ENCODE measurements at regions not wholly inside any gene's neighbourhood (a gene's known extent, or its start where the extent isn't known, plus 50 kb on each side); places are given as distances from the start of the nearest gene placed in this dataset.

DNA sequence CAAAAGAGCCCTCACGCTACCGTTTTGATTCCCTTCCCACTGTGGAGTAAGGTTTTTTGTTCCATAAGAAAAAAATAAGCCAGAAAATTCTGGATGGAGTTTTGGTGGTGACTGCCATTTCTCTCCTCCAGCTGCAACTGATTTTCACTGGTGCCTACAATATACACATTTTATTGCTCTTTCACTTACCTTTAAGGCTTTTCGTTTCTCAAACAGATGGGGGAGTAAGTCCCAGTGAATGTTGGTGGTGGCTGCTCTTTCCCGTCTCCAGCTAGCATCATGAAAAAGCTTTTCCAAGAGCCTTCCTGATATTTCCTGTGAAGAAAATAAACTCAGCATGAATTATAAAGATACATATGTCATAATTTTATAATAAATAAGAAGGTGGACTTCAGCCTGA is 932.5 kb upstream of the PIK3C3 start:
- H3K36me3 ChIP-seq: no peaks in the 10 kb centered on the region
- H3K27ac ChIP-seq: no peak overlapping the region
- H3K4me1 ChIP-seq (ENCODE audit: insufficient read depth): no peaks in the 10 kb centered on the region
- no peak for DNase-seq
- 32 to 39% (median 36%) methylated on average over 4 of the region's 4 CpGs for WGBS, 3 donors
- H3K4me3 ChIP-seq: no peak overlapping the region
- H3K27me3 ChIP-seq: no peaks in the 10 kb centered on the region
- no peaks in the 10 kb centered on the region for H3K9me3 ChIP-seq
- intact Hi-C loops (cut with DNase I): no loop called here
- TF ChIP-seq CTCF (IDR thresholded peaks at IDR 0.05): no peak

DNA sequence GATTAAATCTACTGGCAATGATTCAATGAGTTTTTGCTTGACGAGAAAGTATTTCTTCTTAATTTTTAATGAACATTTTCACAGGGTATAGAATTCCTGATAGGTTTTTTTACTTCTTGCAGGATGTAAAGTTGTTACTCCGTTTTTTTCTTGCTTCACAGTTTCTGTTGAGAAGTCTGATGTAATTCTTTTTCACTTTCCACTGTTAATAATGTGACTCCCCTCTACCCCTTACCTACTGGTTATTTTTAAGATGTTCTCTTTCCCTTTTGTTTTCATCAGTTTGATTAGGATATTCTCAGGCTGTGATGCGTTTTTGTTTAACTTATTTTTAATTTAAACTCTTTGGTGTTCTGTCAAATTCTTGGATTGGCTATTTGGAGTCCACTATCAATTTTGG is 933.9 kb upstream of the PIK3C3 start:
- Histone ChIP-seq H3K27ac (no peak overlapping the region), H3K4me3 (no peak overlapping the region), H3K9me3 (no peaks in the 10 kb centered on the region), H3K4me1 (ENCODE audit: insufficient read depth) (no peaks in the 10 kb centered on the region), H3K27me3 (no peaks in the 10 kb centered on the region), H3K36me3 (no peaks in the 10 kb centered on the region)
- 66 to 71% (median 71%) methylated on average over 3 of the region's 3 CpGs for WGBS, 3 donors
- intact Hi-C loops (cut with DNase I): no loop called here
- TF ChIP-seq CTCF (IDR thresholded peaks at IDR 0.05) (no peak), POLR2A (IDR thresholded peaks at IDR 0.05) (no peak), EP300 (IDR thresholded peaks at IDR 0.05) (no peak)
- no peak for DNase-seq

GRCh38 chr18:41012194-41012593 is 942.8 kb upstream of the PIK3C3 start:
- no peaks in the 10 kb centered on the region for H3K27me3 ChIP-seq
- no peaks in the 10 kb centered on the region for H3K36me3 ChIP-seq
- WGBS, 3 donors: 69 to 85% (median 72%) methylated on average over 1 of the region's 1 CpG
- H3K9me3 ChIP-seq: no peaks in the 10 kb centered on the region
- no peaks in the 10 kb centered on the region for H3K4me1 ChIP-seq (ENCODE audit: insufficient read depth)
- intact Hi-C loops (cut with DNase I): no loop called here
- TF ChIP-seq CTCF (IDR thresholded peaks at IDR 0.05): no peak
- no peak for TF ChIP-seq EP300 (IDR thresholded peaks at IDR 0.05)
- no peak for TF ChIP-seq POLR2A (IDR thresholded peaks at IDR 0.05)
- no peak overlapping the region for H3K4me3 ChIP-seq
- no peak overlapping the region for H3K27ac ChIP-seq
- no peak for DNase-seq

DNA sequence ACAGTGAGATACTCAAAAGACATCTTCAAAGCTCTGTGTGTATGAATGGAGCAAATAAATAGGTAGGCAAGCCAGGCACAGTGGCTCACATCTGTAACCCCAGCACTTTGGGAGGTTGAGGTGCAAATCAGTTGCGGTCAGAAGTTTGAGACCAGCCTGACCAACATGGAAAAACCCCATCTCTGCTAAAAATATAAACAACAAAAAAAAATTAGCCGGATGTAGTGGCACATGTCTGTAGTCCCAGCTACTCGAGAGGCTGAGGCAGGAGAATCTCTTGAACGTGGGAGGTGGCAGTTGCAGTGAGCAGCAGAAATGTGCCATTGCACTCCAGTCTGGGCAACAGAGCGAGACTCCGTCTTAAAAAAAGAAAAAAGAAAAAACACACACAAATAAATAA is 945.1 kb upstream of the PIK3C3 start:
- no peak overlapping the region for H3K4me3 ChIP-seq
- H3K9me3 ChIP-seq: no peaks in the 10 kb centered on the region
- DNase-seq: no peak
- H3K36me3 ChIP-seq: no peaks in the 10 kb centered on the region
- H3K4me1 ChIP-seq (ENCODE audit: insufficient read depth): no peaks in the 10 kb centered on the region
- intact Hi-C loops (cut with DNase I): no loop called here
- no peak overlapping the region for H3K27ac ChIP-seq
- 87 to 97% (median 89%) methylated on average over 6 of the region's 6 CpGs for WGBS, 3 donors
- TF ChIP-seq CTCF (IDR thresholded peaks at IDR 0.05): no peak
- no peak for TF ChIP-seq EP300 (IDR thresholded peaks at IDR 0.05)
- TF ChIP-seq POLR2A (IDR thresholded peaks at IDR 0.05): no peak
- H3K27me3 ChIP-seq: no peaks in the 10 kb centered on the region

GRCh38 chr18:41004324-41004723 is 950.7 kb upstream of the PIK3C3 start:
- WGBS, 3 donors: 44 to 53% (median 52%) methylated on average over 3 of the region's 3 CpGs

More at GRCh38 chr18:41004324-41004723, 950.7 kb upstream of the PIK3C3 start:
- no peak overlapping the region for H3K4me3 ChIP-seq
- no peak for DNase-seq
- no peak for TF ChIP-seq POLR2A (IDR thresholded peaks at IDR 0.05)
- TF ChIP-seq EP300 (IDR thresholded peaks at IDR 0.05): no peak
- TF ChIP-seq CTCF (IDR thresholded peaks at IDR 0.05): no peak
- no peaks in the 10 kb centered on the region for H3K36me3 ChIP-seq
- intact Hi-C loops (cut with DNase I): no loop called here
- H3K27ac ChIP-seq: no peak overlapping the region
- no peaks in the 10 kb centered on the region for H3K4me1 ChIP-seq (ENCODE audit: insufficient read depth)
- no peaks in the 10 kb centered on the region for H3K27me3 ChIP-seq
- no peaks in the 10 kb centered on the region for H3K9me3 ChIP-seq

Data from ovary (tissue), 7 donors.